ENCODE measurements at regions not wholly inside any gene's neighbourhood (a gene's known extent, or its start where the extent isn't known, plus 50 kb on each side); places are given as distances from the start of the nearest gene placed in this dataset.
"Not testable (repeated sequence)": the region's sequence is repeated elsewhere in the genome, so short reads cannot be mapped to it uniquely, and the experiment has no call there.

GRCh38 chr17:63286254-63286653, 159.9 kb downstream of the CYB561 start:
- no peak overlapping the region for H3K4me2 ChIP-seq (ENCODE audit: low read length)
- H3K79me2 ChIP-seq (ENCODE audit: control insufficient read depth, low read length): no peaks in the 10 kb centered on the region
- no peaks in the 10 kb centered on the region for H3K9me2 ChIP-seq (replicated peaks; ENCODE audit: control insufficient read depth, low read length)
- no peaks in the 10 kb centered on the region for H3K36me3 ChIP-seq (ENCODE audit: control insufficient read depth, low read length)
- H3K27me3 ChIP-seq (ENCODE audit: control insufficient read depth, low read length): peaks cover 3% of the 10 kb centered on the region; the same call in 1 of the 2 replicates
- no peaks in the 10 kb centered on the region for H3K9me3 ChIP-seq (ENCODE audit: control insufficient read depth, insufficient read depth, low read length)
- no peak overlapping the region for H3K27ac ChIP-seq (ENCODE audit: low read depth, low read length)
- no peaks in the 10 kb centered on the region for H4K20me1 ChIP-seq (ENCODE audit: control insufficient read depth, insufficient read depth, low read depth, low read length)
- no peaks in the 10 kb centered on the region for H3F3A ChIP-seq (ENCODE audit: control insufficient read depth, insufficient read depth)
- no peak overlapping the region for H3K4me3 ChIP-seq (ENCODE audit: low read length)
- TF ChIP-seq EZH2phosphoT487 (IDR thresholded peaks at IDR 0.05; ENCODE audit: borderline replicate concordance, low read length): no peak
- TF ChIP-seq, protein P1, sequence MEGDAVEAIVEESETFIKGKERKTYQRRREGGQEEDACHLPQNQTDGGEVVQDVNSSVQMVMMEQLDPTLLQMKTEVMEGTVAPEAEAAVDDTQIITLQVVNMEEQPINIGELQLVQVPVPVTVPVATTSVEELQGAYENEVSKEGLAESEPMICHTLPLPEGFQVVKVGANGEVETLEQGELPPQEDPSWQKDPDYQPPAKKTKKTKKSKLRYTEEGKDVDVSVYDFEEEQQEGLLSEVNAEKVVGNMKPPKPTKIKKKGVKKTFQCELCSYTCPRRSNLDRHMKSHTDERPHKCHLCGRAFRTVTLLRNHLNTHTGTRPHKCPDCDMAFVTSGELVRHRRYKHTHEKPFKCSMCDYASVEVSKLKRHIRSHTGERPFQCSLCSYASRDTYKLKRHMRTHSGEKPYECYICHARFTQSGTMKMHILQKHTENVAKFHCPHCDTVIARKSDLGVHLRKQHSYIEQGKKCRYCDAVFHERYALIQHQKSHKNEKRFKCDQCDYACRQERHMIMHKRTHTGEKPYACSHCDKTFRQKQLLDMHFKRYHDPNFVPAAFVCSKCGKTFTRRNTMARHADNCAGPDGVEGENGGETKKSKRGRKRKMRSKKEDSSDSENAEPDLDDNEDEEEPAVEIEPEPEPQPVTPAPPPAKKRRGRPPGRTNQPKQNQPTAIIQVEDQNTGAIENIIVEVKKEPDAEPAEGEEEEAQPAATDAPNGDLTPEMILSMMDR (IDR thresholded peaks at IDR 0.05; ENCODE audit: low read depth, low read length, poor library complexity, severe bottlenecking): no peak
- no peaks in the 10 kb centered on the region for H3K4me1 ChIP-seq (ENCODE audit: control insufficient read depth, low read length)

GRCh38 chr17:63287006-63287405, 159.1 kb downstream of the CYB561 start:
- H3K27ac ChIP-seq (ENCODE audit: low read depth, low read length); H3K4me1 ChIP-seq (ENCODE audit: control insufficient read depth, low read length); H3K79me2 ChIP-seq (ENCODE audit: control insufficient read depth, low read length); H3K9me2 ChIP-seq (replicated peaks; ENCODE audit: control insufficient read depth, low read length); H3K36me3 ChIP-seq (ENCODE audit: control insufficient read depth, low read length); H3K27me3 ChIP-seq (ENCODE audit: control insufficient read depth, low read length); H3F3A ChIP-seq (ENCODE audit: control insufficient read depth, insufficient read depth); H3K9me3 ChIP-seq (ENCODE audit: control insufficient read depth, insufficient read depth, low read length); H3K4me2 ChIP-seq (ENCODE audit: low read length); H4K20me1 ChIP-seq (ENCODE audit: control insufficient read depth, insufficient read depth, low read depth, low read length); H3K4me3 ChIP-seq (ENCODE audit: low read length): not testable (repeated sequence)

DNA sequence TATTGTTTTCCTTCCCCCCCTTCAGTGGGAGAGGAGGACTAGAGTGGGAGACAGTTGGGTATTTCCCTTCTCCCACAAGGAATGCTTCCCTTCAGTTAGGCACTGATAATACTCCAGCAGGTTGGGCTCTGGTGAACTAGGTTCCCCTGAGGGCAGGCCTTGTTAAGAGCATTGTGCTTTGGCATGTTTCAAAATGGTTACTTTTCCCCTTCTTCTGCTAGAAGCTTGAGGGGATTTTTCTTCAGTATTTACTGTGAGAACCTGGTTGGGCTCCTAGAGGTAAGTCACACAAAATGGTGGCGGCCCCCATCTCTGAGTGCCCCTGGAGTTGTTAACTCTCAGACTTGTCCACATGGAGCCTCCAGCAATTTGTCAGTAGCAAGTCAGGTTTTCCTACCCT, 156.2 kb downstream of the CYB561 start:
- Histone ChIP-seq H3K9me3 (ENCODE audit: control insufficient read depth, insufficient read depth, low read length) (no peaks in the 10 kb centered on the region), H3K4me3 (ENCODE audit: low read length) (no peak overlapping the region), H3K27ac (ENCODE audit: low read depth, low read length) (no peak overlapping the region), H3F3A (ENCODE audit: control insufficient read depth, insufficient read depth) (no peaks in the 10 kb centered on the region), H3K36me3 (ENCODE audit: control insufficient read depth, low read length) (no peaks in the 10 kb centered on the region), H3K9me2 (replicated peaks; ENCODE audit: control insufficient read depth, low read length) (no peaks in the 10 kb centered on the region), H3K4me2 (ENCODE audit: low read length) (no peak overlapping the region), H3K4me1 (ENCODE audit: control insufficient read depth, low read length) (no peaks in the 10 kb centered on the region), H3K27me3 (ENCODE audit: control insufficient read depth, low read length) (no peaks in the 10 kb centered on the region), H3K79me2 (ENCODE audit: control insufficient read depth, low read length) (no peaks in the 10 kb centered on the region), H4K20me1 (ENCODE audit: control insufficient read depth, insufficient read depth, low read depth, low read length) (no peaks in the 10 kb centered on the region)
- TF ChIP-seq, protein P1 (IDR thresholded peaks at IDR 0.05; ENCODE audit: low read depth, low read length, poor library complexity, severe bottlenecking): no peak
- TF ChIP-seq EZH2phosphoT487 (IDR thresholded peaks at IDR 0.05; ENCODE audit: borderline replicate concordance, low read length): no peak

GRCh38 chr17:63290351-63290750, 155.8 kb downstream of the CYB561 start:
- H3K36me3 ChIP-seq (ENCODE audit: control insufficient read depth, low read length): no peaks in the 10 kb centered on the region
- no peak overlapping the region for H3K4me2 ChIP-seq (ENCODE audit: low read length)
- no peaks in the 10 kb centered on the region for H3K4me1 ChIP-seq (ENCODE audit: control insufficient read depth, low read length)
- no peak overlapping the region for H3K4me3 ChIP-seq (ENCODE audit: low read length)
- no peaks in the 10 kb centered on the region for H3K9me3 ChIP-seq (ENCODE audit: control insufficient read depth, insufficient read depth, low read length)
- H3K27me3 ChIP-seq (ENCODE audit: control insufficient read depth, low read length): no peaks in the 10 kb centered on the region
- TF ChIP-seq, protein P1 (IDR thresholded peaks at IDR 0.05; ENCODE audit: low read depth, low read length, poor library complexity, severe bottlenecking): no peak
- no peaks in the 10 kb centered on the region for H3K79me2 ChIP-seq (ENCODE audit: control insufficient read depth, low read length)
- H3K9me2 ChIP-seq (replicated peaks; ENCODE audit: control insufficient read depth, low read length): no peaks in the 10 kb centered on the region
- no peaks in the 10 kb centered on the region for H3F3A ChIP-seq (ENCODE audit: control insufficient read depth, insufficient read depth)
- no peaks in the 10 kb centered on the region for H4K20me1 ChIP-seq (ENCODE audit: control insufficient read depth, insufficient read depth, low read depth, low read length)
- H3K27ac ChIP-seq (ENCODE audit: low read depth, low read length): no peak overlapping the region
